GM18873 (cell line): ENCODE measurements at regions not wholly inside any gene's neighbourhood (a gene's known extent, or its start where the extent isn't known, plus 50 kb on each side); places are given as distances from the start of the nearest gene placed in this dataset.
"Not testable (repeated sequence)": the region's sequence is repeated elsewhere in the genome, so short reads cannot be mapped to it uniquely, and the experiment has no call there.

Experiments used
- ATAC-seq: cut with Tn5 transposase; IDR thresholded peaks from one replicate; pipeline ENCODE4 v1.9.1; 2021; ENCODE audit warnings: mild to moderate bottlenecking, moderate library complexity, moderate number of reproducible peaks; ENCODE audit not compliant: unreplicated experiment, low FRiP score

DNA sequence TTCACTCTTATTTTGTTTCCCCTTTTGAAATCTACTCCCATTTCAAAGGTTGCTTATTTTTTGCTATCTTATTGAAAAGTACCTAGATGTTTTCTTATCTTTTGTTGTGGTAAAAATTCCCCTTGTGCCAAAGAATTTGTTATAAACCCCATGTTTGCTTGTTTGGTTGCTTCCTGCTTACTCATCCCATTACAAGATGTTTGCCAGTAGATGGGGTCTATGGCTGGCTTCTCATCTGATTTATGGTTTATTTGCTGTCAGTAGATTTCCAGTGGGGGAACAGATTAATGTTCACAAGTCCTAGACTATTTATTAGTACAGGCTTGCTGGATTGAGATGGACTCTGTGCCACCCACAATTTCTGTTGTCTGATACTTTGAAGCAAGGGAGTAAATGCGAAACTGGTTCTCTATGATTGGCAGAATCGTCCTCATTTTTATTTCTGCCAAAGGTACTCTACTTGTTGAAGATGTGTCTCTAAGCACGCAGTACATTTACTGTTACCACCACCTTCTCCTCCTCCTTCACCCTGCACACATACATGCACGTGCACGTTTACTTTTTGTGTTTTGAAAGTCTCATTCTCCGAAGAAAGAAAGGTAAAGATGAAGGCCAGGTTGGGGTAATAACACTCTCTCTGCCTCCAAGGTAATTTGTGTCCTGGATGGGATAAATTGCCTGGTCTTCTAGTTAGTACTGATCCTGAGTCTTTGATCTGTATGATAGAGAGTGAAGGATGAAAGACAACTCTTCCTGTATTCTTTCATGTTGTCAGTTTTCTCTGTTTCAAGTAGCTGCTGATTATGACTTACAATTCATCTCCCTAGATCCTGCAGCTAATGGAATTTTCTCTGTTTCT, 117.2 kb upstream of the ATP2B1 start:
- no peak for ATAC-seq

DNA sequence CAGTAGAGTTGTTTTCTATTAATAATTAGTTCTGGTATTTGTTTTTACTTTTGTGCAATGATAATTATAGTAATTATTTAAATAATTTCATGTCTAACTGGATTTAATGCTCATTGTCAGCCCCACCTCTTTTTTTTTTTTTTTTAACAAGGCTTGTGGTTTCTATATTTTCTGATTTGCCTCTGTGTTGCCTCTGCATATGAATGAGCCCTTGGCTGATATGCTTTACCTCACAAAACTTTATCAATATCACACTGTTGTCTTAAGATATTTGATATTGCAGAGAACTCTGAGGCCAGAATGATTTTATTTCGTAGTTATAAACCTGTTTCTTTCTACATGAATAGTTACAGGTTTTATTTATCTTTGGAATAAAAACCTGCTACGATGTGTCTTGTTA, 116.2 kb upstream of the ATP2B1 start:
- ATAC-seq = no peak

DNA sequence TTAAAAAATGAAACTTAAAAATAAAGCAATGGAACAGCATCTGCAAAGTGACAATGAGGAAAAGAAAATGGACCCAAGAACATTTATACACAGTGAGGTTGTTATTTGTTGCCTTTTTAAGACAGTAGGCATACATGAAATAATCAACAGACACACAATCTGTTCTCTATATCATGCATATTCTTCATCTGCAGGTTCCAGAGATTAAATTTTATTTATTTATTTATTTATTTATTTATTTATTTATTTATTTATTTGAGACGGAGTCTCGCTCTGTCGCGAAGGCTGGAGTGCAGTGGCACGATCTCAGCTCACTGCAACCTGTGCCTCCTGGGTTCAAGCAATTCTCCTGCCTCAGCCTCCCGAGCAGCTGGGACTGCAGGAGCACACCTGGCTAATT, 114.4 kb upstream of the ATP2B1 start:
- ATAC-seq = not testable (repeated sequence)

DNA sequence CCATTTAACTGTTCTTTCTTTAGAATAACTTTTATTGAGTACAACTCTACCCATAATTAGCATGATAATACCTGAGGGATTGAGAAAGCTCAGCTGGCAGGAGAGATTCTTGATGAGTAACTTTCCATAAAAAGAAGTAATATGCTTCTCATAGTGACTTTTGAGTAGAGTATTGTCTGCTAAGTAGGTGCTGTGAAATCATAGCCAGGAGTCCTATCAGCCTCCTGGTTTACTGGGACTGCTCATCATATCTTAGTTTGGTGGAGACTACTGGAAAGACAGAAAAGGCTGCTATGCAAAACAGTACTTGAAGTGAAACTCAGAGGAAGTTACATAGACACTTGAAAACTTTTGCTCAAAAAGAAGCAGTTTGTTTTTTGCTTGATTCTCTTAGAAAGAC, 113.3 kb upstream of the ATP2B1 start:
- ATAC-seq = peak; percentile 70

DNA sequence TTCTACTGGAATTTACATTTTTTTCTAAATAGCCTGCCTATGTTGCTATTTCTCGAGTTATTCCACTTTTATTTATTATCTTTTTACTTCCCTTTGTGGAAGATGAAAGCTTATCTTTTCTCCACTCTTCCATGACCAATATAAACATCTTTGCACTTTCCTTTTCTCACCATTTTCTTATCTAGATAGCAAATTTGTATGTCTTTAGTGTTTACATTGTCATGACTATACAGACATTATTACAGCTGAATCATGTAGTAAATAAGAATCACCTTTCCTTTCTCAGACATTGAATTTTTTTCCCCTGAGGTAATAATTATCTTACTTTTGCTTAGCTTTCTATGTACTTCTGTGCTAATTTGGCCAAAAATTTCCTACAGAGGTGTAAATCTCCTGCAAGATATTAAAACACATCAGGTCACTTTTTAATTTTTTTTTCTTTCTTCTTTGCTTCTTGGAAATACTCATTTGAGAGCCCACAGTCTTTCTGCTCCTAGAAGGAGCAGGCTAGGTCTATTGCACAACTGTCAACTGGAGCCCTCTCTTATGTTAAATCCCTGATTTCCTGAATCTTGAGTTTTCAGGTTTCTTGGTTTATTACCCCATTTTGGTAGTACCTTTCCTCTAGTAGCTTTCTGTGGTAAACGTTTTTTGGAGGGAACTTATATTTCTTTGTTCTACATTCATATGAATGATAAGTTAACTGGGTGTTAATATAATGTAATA, 109.0 kb upstream of the ATP2B1 start:
- no peak for ATAC-seq

DNA sequence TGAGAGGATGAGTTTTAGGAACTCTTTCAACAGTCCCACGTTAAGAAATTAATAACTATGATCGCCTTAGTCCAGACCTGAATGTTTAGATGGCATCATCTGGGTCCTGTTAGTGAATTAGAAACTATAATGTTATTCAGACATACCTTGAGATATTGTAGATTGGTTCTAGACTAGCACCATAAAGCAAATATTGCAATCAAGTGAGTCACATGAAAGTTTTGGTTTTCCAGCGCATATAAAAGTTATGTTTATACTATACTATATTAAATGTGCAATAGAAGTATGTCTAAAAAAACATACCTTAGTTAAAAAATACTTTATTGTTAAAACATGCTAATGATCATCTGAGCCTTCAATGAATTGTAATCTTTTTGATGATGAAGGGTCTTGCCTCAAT, 106.6 kb upstream of the ATP2B1 start:
- no peak for ATAC-seq

DNA sequence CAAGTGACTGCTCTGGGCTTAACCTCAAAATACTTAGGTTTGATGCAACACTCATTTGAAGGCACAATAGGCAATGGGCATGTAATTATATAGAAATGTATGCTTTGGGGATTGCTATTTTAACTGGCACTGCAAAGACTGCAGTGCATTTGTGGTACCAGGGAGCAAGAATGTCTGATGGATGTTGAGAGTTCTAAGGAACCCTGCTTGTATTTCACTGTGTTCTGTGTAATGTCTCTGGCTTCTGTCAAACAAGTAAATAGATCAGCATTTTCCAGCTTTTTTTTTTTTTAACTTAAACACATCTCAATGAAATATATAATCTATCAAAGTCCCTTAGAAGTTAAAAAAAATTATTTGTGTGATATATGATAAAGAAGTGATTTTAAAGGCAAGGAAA, 94.8 kb upstream of the ATP2B1 start:
- no peak for ATAC-seq

DNA sequence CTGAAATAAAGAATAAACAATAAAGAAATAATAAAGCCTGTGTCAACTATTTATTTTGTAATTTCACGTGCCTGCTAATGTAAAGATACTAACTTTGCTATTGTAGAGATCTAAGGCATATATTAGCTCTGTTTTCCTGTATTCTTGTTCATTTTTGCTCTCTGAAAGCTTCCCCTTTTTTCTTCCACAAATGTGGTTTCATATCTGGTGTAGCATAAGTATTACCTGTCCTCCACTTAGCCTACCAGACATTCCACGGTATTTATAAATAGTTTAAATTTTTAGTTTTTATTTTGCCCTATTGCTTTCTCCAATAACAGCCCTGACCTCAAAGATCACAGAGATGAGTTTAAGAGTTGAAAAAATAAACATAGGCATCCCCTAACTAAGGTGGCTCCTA, 92.6 kb upstream of the ATP2B1 start:
- no peak for ATAC-seq

DNA sequence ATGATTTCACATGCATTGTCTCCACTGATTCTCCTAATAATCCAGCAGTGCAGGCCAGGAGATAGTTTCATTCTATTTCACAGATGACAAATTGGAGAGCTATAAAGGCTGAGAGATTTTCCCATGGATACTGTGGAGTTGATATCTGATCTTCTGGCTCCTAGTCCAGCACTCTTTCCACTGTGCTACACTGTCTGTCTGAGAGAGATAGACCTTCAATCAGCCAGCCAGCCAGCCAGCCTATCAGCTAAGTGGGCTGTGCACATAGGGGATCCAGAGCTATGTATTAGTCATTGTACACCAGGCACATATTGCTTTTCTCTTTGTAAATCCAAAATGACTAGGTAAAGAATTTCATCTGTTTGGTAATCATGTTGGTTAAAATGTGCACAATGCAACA, 91.8 kb upstream of the ATP2B1 start:
- ATAC-seq = no peak

DNA sequence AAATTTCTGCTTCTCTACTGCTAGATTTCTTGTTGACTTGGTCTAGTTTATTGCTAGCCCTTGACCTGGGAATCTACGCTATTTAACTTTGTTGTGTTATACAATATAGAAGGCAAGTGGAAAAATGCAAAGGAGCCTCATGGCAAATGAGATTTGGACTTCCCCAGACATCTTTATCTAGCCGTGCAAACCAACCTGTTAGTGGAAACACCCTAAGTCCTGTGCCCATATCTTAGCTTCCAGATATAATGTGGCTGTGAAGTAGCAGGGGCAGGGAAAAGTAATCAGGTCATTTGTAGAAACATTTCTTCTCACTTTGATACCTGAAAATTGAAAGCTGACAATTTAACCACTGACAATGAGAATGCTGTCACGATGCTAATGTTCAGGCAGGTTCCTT, 90.7 kb upstream of the ATP2B1 start:
- ATAC-seq = no peak

DNA sequence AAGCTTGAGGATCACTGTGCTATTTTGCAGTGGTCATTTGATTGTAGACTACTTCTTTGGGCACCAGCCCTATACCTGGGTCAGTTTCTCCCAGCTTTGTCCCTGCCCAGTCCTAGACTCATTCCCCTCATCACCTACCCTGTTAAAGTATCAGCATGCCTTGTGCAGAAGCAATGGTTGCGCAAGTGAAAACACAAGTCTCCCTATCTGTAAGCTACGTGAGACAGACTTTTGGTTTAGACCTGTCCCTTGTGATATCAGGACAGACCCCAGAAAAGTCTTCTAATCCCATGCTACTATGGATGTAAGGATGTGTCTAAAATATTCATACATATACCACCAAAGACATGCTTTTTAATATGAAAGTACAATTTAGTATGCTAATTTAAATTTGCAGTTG, 88.8 kb upstream of the ATP2B1 start:
- no peak for ATAC-seq

DNA sequence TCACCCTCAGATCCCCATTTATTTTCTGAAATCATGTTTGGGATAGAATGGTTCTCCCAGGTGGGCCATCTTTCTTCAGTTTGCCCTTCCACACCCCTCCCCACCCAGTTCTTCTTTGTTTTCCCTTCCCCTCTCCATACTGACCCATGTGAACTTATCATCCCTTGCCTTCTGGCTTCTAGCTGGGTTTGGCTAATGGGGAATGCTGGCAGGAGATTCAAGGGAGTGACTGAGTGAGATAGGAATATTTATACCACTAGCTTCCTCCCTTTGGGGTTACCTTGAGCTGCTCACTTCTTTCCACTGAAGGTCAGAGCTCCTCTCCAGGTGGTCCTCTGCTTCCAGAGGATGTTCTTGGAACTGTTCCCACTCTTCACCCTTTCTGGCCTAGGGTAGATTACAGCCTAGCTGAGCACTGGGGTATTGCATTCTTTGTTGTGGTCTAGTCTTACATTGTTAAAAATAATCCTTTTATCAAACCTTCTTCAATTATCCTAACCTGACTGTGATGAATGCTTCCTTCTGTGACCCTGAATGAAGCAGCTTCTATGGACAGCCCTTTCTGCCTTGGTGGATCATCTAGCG, 88.3 kb upstream of the ATP2B1 start:
- ATAC-seq = no peak

DNA sequence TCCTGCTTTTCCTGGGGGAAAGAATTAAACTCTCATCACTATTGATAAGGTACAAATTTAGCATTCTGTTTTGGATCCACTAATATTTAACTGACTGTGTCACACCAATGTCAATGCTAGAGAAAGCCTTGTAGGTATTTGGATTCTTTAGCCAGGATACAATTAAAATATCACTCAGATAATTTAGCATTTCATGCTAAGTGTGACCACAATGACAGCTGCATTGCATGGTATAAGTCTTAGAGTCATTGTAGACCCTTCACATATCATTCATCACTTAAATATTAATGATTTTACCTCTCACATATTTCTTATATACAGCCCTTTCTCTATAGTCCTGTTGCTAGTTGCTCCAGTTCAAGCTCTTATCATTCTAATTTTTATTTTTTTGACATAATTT, 85.3 kb upstream of the ATP2B1 start:
- no peak for ATAC-seq

DNA sequence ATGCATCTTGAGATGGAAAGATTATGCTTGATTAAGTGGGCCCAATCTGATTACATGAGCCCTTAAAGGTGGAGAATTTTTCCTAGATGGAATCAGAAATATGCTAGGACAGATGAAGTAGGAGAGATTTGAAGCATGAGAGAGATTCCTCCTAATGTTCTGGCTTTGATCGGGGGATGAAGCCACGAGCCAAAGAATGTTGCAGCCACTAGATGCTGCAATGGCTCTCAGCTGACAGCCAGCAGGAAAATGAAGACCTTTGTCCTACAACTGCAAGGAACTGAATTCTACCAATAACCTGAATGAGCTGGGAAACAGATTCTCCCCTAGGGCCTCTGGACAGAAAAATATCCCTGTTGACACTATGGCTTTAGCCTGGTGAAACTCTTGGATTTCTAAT, 82.6 kb upstream of the ATP2B1 start:
- ATAC-seq = no peak

DNA sequence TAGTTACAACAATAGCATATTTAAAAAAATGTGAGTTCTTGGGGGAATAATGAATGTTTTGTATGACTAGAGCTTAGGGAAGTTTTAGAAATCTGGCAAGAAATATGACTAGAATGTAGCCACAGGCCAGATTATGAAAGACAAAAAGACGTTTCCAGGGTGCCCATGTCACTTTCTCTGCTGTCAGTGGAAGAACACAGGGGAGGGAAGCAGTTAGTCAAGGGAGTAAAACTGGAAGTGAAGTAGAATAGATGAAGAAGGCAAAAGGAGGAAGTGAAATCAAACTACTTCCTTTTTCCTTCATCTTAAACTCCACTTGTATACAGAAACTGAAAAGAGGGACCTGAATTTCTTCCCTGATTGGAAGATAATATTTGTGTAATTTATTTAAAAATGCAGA, 81.2 kb upstream of the ATP2B1 start:
- peak; percentile 76 for ATAC-seq

DNA sequence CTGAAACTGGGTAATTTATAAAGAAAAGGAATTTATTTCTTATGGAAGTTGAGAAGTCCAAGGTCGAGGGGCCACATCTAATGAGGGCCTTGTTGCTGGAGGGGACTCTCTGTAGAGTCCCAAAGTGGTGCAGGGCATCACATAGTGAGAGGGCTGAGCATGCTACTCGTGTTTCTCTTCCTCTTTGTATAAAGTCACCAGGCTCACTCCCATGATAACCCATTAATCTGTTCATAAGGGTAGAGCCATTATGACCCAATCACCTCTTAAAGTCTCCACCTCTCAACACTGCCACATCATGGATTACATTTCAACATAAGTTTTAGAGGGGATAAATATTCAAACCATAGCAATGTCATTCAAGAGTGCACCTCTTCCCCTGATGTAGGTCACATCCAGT, 79.1 kb upstream of the ATP2B1 start:
- no peak for ATAC-seq

DNA sequence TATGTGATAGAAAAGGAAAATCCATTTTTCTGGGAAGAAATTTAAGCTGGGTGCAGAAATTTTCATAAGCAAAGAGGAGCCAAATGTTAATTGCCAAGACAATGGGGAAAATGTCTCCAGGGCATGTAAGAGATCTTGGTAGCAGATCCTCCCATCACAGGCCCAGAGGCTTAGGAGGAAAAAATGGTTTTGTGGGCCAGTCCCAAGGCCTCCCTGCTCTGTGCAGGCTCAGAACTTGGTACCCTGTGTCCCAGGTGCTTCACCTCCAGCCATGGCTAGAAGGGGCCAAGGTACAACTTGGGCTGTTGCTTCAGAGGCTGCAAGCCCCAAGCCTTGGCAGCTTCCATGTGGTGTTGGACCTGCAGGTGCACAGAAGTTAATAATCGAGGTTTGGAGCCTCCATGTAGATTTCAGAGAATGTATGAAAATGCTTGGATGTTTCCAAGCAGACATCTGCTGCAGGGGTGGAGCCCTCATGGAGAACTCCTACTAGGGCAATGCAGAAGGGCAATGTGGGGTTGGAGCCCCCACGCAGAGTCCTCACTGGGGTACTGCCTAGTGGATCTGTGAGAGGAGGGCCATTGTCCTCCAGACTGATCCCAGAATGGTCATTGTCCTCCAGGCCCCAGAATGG, 77.7 kb upstream of the ATP2B1 start:
- ATAC-seq = no peak

DNA sequence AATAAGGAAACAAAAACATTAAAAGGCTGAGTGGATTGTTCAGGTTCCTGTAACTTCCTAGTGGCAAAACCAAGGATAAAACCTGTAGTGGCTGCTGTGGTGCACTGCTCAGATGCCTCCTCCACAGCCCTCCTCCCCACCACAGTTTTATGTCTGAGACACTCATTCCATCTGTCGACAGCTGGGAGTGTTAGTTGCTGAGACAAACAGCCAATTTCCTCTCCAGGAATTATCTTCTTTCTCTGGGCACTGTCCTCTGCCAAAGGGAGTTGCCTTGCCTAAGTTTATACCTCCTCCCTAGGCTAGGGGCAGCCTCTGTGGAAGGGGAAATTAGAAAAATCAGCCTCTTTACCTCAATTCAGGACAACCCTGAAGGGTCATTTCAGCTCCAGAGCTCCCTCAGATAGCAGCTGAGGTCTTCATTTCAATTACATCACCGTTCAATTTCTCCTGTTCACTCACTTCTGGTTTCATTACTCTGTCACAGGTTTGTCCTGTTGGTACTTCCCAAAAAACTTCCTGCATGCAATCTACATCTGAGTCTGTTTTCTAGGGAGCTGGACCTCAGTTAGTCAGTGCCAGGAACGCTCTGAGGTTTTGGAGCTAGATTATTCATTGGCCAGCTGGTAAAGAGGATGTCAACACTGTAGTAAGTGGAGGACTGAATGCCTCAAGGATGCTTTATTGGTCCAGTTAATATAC, 74.9 kb upstream of the ATP2B1 start:
- no peak for ATAC-seq

DNA sequence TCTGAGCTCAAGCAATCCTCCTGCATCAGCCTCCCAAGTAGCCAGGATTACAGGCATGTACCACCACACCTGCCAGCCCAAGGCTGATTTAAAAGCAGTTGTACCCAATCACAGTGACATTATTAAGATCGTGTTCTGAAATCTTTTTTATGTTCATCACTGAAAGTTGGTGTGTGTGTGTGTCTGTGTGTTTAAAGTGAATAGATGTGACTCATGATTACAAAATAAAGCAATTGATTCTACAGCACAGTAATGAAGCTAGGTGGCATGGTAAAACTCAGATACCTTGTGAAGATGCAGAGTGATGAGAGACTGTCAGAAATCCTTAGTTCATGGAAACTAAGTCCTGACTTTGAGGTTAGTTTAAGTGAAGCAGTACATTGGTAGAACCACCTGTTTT, 74.2 kb upstream of the ATP2B1 start:
- ATAC-seq = no peak

DNA sequence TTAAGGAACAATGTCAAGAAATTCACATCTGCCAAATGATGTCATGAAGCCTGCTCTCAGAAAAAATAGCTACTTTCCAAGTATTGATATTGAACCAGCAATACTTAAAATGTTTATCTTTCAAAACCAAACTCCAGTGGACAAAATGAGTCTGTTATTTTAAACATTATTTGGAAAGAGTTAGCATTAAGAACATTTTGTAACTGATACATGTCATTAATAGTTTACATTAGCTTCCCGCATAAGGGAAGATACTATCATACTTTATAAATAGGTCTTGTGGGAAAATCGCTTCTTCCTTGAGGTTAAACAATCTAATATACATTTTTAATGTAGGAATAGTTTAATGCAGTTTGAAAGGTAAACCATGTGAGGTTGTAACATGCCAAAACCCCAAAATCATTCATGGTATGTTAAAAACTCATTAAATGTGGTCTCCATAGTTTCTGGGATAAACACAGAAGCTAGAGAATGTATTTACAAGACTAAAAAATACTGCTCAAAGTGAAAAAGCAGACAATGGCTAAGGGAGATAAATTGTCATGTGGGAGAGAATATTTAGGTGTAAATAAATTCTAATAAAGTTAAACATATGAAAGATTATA, 73.4 kb upstream of the ATP2B1 start:
- no peak for ATAC-seq
